SK-N-SH (cell line): ENCODE measurements at regions not wholly inside any gene's neighbourhood (a gene's known extent, or its start where the extent isn't known, plus 50 kb on each side); places are given as distances from the start of the nearest gene placed in this dataset.

Experiments used
- CTCF ChIA-PET: fragments of 300-600, 350-600 bp; formaldehyde crosslinking; extraction: SDS; loops from one replicate; lab custom pipeline; 2021; lab: Yijun Ruan, JAX
- POLR2A ChIA-PET: fragments of 350-600 bp; sonication (Branson Sonifier 250); formaldehyde crosslinking; extraction: SDS; loops from one replicate; lab custom pipeline; 2020; ENCODE audit warnings: antibody characterized with exemption, inconsistent platforms; lab: Yijun Ruan, JAX
- DNase-seq: peaks from one replicate; pipeline ENCODE4 v3.0.0; 2012
- H2AFZ ChIP-seq: fragments of 200-600 bp; sonication (generic); 2 replicates; pipeline ENCODE4 v1.8.1; 2016; ENCODE audit warnings: antibody characterized with exemption, mild to moderate bottlenecking, low read depth
- H3F3A ChIP-seq: fragments of 200-600 bp; sonication (generic); replicated peaks from 2 replicates; pipeline ENCODE3; 2016; ENCODE audit warnings: antibody characterized with exemption, mild to moderate bottlenecking; ENCODE audit not compliant: insufficient read depth
- H3K27ac ChIP-seq, 2 experiments: fragments of 200-500 bp in 1 of 2; fragments of 200-600 bp in 1 of 2; sonication (Bioruptor generic) in 1 of 2; sonication (generic), shearing (Covaris generic) in 1 of 2; 2 replicates each; pipeline versions ENCODE4 v1.5.1 to v1.6.1; 2014 to 2016; ENCODE audit warnings: low read depth in 2 of 2, inconsistent platforms in 1 of 2, low read length in 1 of 2, mild to moderate bottlenecking in 1 of 2, mixed read lengths in 1 of 2
- H3K27me3 ChIP-seq: fragments of 200-600 bp; sonication (generic), shearing (Covaris generic); 2 replicates; pipeline ENCODE4 v1.6.1; 2016; ENCODE audit warnings: mixed run types; ENCODE audit not compliant: insufficient read depth
- H3K36me3 ChIP-seq, 2 experiments: fragments of 200-500 bp in 1 of 2; fragments of 200-600 bp in 1 of 2; sonication (Bioruptor generic) in 1 of 2; sonication (generic) in 1 of 2; replicated peaks in 1 of 2; 2 replicates each; pipeline versions ENCODE3 to v1.5.1; 2014 to 2016; ENCODE audit warnings: low read length in 1 of 2, mild to moderate bottlenecking in 1 of 2; ENCODE audit not compliant: insufficient read depth in 2 of 2, control insufficient read depth in 1 of 2
- H3K4me1 ChIP-seq, 2 experiments: fragments of 200-500 bp in 1 of 2; fragments of 200-600 bp in 1 of 2; sonication (Bioruptor generic) in 1 of 2; sonication (generic), shearing (Covaris generic) in 1 of 2; 2 replicates each; pipeline versions ENCODE4 v1.5.1 to v1.6.1; 2014 to 2016; ENCODE audit warnings: low read depth in 1 of 2, low read length in 1 of 2, mixed run types in 1 of 2; ENCODE audit not compliant: insufficient read depth in 2 of 2, control insufficient read depth in 1 of 2
- H3K4me2 ChIP-seq: fragments of 200-600 bp; sonication (generic), shearing (Covaris generic); 2 replicates; pipeline ENCODE4 v1.6.1; 2017; ENCODE audit warnings: mixed run types
- H3K4me3 ChIP-seq, 2 experiments: fragments of 200-500 bp in 1 of 2; fragments of 200-600 bp in 1 of 2; sonication (Bioruptor generic) in 1 of 2; sonication (generic), shearing (Covaris generic) in 1 of 2; 2 replicates each; pipeline versions ENCODE4 v1.5.1 to v1.8.1; 2014 to 2016; ENCODE audit warnings: low read depth in 2 of 2, inconsistent platforms in 1 of 2, low read length in 1 of 2, mild to moderate bottlenecking in 1 of 2, mixed read lengths in 1 of 2, moderate library complexity in 1 of 2
- H3K79me2 ChIP-seq: fragments of 200-600 bp; sonication (generic); 2 replicates; pipeline ENCODE4 v1.8.1; 2017; ENCODE audit warnings: mild to moderate bottlenecking; ENCODE audit not compliant: insufficient read depth
- H3K9ac ChIP-seq: fragments of 200-600 bp; sonication (generic); 2 replicates; pipeline ENCODE4 v1.6.1; 2017; ENCODE audit warnings: mixed run types
- H3K9me2 ChIP-seq: fragments of 200-600 bp; sonication (generic); 2 replicates; pipeline ENCODE4 v1.6.1; 2017; ENCODE audit warnings: mixed run types
- H3K9me3 ChIP-seq: fragments of 200-600 bp; sonication (generic); 2 replicates; pipeline ENCODE4 v1.6.1; 2017; ENCODE audit warnings: mixed run types, mild to moderate bottlenecking, moderate library complexity
- H4K20me1 ChIP-seq: fragments of 200-600 bp; sonication (generic); 2 replicates; pipeline ENCODE4 v1.6.1; 2017; ENCODE audit warnings: mild to moderate bottlenecking, mixed run types; ENCODE audit not compliant: insufficient read depth
- CTCF ChIP-seq: fragments of 200-600 bp; sonication (generic); IDR thresholded peaks from 2 replicates; pipeline ENCODE4 v1.6.1; 2017; ENCODE audit warnings: antibody characterized with exemption, mild to moderate bottlenecking, moderate library complexity
- ELF1 ChIP-seq: IDR thresholded peaks from 2 replicates; pipeline ENCODE4 v1.4.0; 2012
- EZH2phosphoT487 ChIP-seq: fragments of 200-600 bp; sonication (generic); IDR thresholded peaks from 2 replicates; pipeline ENCODE4 v1.6.1; 2017; ENCODE audit warnings: low read depth, mixed run types, mild to moderate bottlenecking, antibody characterized with exemption, moderate library complexity, borderline replicate concordance
- FOSL2 ChIP-seq: IDR thresholded peaks from 2 replicates; pipeline ENCODE4 v1.4.0; 2012; ENCODE audit warnings: low read depth, mild to moderate bottlenecking, moderate library complexity, borderline replicate concordance
- GABPA ChIP-seq: IDR thresholded peaks from 2 replicates; pipeline ENCODE4 v1.4.0; 2012; ENCODE audit warnings: low read depth, mild to moderate bottlenecking
- JUND ChIP-seq: IDR thresholded peaks from 2 replicates; pipeline ENCODE4 v1.4.0; 2012
- MAX ChIP-seq: IDR thresholded peaks from 2 replicates; pipeline ENCODE4 v1.4.0; 2012; ENCODE audit warnings: low read depth
- MEF2A ChIP-seq: IDR thresholded peaks from 2 replicates; pipeline ENCODE4 v1.4.0; 2012; ENCODE audit warnings: low read depth, borderline replicate concordance
- NFIC ChIP-seq: IDR thresholded peaks from 2 replicates; pipeline ENCODE4 v1.4.0; 2012; ENCODE audit warnings: borderline replicate concordance
- NRF1 ChIP-seq: IDR thresholded peaks from 2 replicates; pipeline ENCODE4 v1.6.1; 2012; ENCODE audit warnings: low read depth, mild to moderate bottlenecking, low read length
- PBX3 ChIP-seq: IDR thresholded peaks from 2 replicates; pipeline ENCODE4; 2012
- RCOR1 ChIP-seq: fragments of 150-350 bp; IDR thresholded peaks from 2 replicates; pipeline ENCODE4 v1.6.1; 2017; ENCODE audit warnings: antibody characterized with exemption, low read length
- REST ChIP-seq: IDR thresholded peaks from 2 replicates; pipeline ENCODE4 v1.6.1; 2012; ENCODE audit warnings: mild to moderate bottlenecking, low read depth, low read length, moderate library complexity
- SIN3A ChIP-seq: IDR thresholded peaks from 2 replicates; pipeline ENCODE4 v1.6.1; 2012; ENCODE audit warnings: low read depth, mild to moderate bottlenecking, low read length, moderate library complexity, borderline replicate concordance
- TCF12 ChIP-seq: IDR thresholded peaks from 2 replicates; pipeline ENCODE4 v1.4.0; 2012
- YY1 ChIP-seq: IDR thresholded peaks from 2 replicates; pipeline ENCODE4 v1.4.0; 2012; ENCODE audit warnings: low read depth, mild to moderate bottlenecking
- WGBS: methylation state at CpG from one replicate; pipeline ENCODE4 v1.1.6; 2017; ENCODE audit warnings: low lambda C conversion rate; 5-methylcytosine and 5-hydroxymethylcytosine counted together

GRCh38 chr5:90294604-90295003 lies 115.0 kb downstream of the CETN3 start:
- Histone ChIP-seq H3F3A (no peaks in the 10 kb centered on the region), H3K9me2 (no peaks in the 10 kb centered on the region), H3K4me3 (no peak overlapping the region), H3K4me1 (no peaks in the 10 kb centered on the region; a peak in 1 of 4 replicates), H3K27me3 (no peaks in the 10 kb centered on the region), H3K9ac (no peak overlapping the region), H3K79me2 (no peaks in the 10 kb centered on the region), H3K9me3 (no peaks in the 10 kb centered on the region), H3K27ac (no peak overlapping the region), H2AFZ (no peak overlapping the region), H3K4me2 (no peak overlapping the region), H4K20me1 (no peaks in the 10 kb centered on the region), H3K36me3 (no peaks in the 10 kb centered on the region)
- POLR2A ChIA-PET, result no interaction called here
- 66% methylated on average over 5 of the region's 5 CpGs for WGBS
- CTCF ChIA-PET, result interaction anchor here (0.8 kb wide), 1 partner anchor 12 kb away, joined by 3 read pairs; no protein-coding TSS in a partner anchor
- no peak for DNase-seq
- no peak for TF ChIP-seq FOSL2
- 0 out of 2 replicates have a peak, but pooled peaks have one; percentile 12 for TF ChIP-seq CTCF

- no peaks in the 10 kb centered on the region; a peak in 1 of 4 replicates for H3K4me1 ChIP-seq
- no peak overlapping the region for H3K9ac ChIP-seq
- H3F3A ChIP-seq, result no peaks in the 10 kb centered on the region
- no peak overlapping the region for H3K27ac ChIP-seq
- no peaks in the 10 kb centered on the region for H3K79me2 ChIP-seq
- no peak for DNase-seq
- no peaks in the 10 kb centered on the region for H3K9me2 ChIP-seq
- ChIA-PET POLR2A (no interaction called here), CTCF (no interaction called here)
- H3K9me3 ChIP-seq, result no peaks in the 10 kb centered on the region
- no peak overlapping the region for H3K4me2 ChIP-seq
- H3K36me3 ChIP-seq, result no peaks in the 10 kb centered on the region
- no peaks in the 10 kb centered on the region for H4K20me1 ChIP-seq
- 52% methylated on average over 2 of the region's 2 CpGs for WGBS
- H3K4me3 ChIP-seq, result no peak overlapping the region
- TF ChIP-seq EZH2phosphoT487 (no peak), NRF1 (no peak), NFIC (no peak), GABPA (no peak), MEF2A (no peak), MAX (no peak), SIN3A (no peak), TCF12 (peak; percentile 40; the same call in 1 of the 2 replicates), ELF1 (no peak), REST (no peak), JUND (0 out of 2 replicates have a peak, but pooled peaks have one; percentile 8), PBX3 (peak; percentile 47), YY1 (no peak), RCOR1 (no peak)
- H3K27me3 ChIP-seq, result no peaks in the 10 kb centered on the region
- H2AFZ ChIP-seq, result no peak overlapping the region
Measured at GRCh38 chr5:90293931-90294330, 115.6 kb downstream of the CETN3 start.
